H1 (cell line): ENCODE measurements at regions not wholly inside any gene's neighbourhood (a gene's known extent, or its start where the extent isn't known, plus 50 kb on each side); places are given as distances from the start of the nearest gene placed in this dataset. TPM values are rescaled to one million over a fixed set of nuclear protein-coding genes. Genes with fewer than 3 reads are reported as not detected.

Source experiments
- BCL11A ChIP-seq, 2 experiments: IDR thresholded peaks; one replicate each; pipeline ENCODE4 v1.6.1; 2011; ENCODE audit warnings: low read depth in 2 of 2, low read length in 2 of 2, mild to moderate bottlenecking in 2 of 2
- POU5F1 ChIP-seq: IDR thresholded peaks from 2 replicates; pipeline ENCODE4 v1.6.1; 2011; ENCODE audit warnings: low read depth, mild to moderate bottlenecking, low read length, moderate library complexity
- small RNA-seq: library from polyadenylated mRNA; stranded (forward); fragments of <200 nt; extraction: miRNeasy Mini kit (QIAGEN cat#:217004); gene quantifications from one replicate; pipeline ENCODE3, GENCODE V24; 2013; ENCODE audit not compliant: insufficient read depth

GRCh38 chr12:23474438-23474976 is 475.0 kb downstream of the SOX5 start (continued):
- no peak for TF ChIP-seq POU5F1
- TF ChIP-seq BCL11A (IDR thresholded peaks at IDR 0.05; ENCODE audit: low read depth in 2 of 2, low read length in 2 of 2), result no peak

Small RNAs in the stretch of these regions (small RNA-seq; reads per million reads assigned to genes)
- not detected for gene AC087258.2
